ENCODE measurements at regions not wholly inside any gene's neighbourhood (a gene's known extent, or its start where the extent isn't known, plus 50 kb on each side); places are given as distances from the start of the nearest gene placed in this dataset.

DNA sequence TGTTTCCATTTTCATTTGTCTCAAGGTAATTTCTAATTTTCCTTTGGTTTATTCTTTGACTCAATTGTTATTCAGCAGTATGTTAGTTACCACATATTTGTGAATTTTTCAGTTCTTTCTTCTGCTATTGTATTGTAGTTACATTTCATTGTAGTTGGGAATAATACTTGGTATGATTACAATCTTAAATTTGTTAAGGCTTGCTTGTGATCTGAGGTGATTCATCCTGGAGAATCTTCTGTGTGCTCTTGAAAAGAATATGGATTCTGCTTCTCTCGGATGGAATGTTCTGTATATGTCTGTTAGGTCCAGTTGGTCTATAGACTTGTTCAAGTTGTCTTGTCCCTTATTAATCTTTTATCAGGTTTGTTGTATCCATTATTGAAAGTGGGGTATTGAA, 63.4 kb upstream of the VEPH1 start:
- DNase-seq = no peak
- no peak for ATAC-seq
- no peak overlapping the region for H3K4me3 ChIP-seq
- WGBS, 2 donors = 87 to 89% methylated on average over 1 of the region's 1 CpG
- no peaks in the 10 kb centered on the region for H3K27me3 ChIP-seq
- TF ChIP-seq, protein P1, sequence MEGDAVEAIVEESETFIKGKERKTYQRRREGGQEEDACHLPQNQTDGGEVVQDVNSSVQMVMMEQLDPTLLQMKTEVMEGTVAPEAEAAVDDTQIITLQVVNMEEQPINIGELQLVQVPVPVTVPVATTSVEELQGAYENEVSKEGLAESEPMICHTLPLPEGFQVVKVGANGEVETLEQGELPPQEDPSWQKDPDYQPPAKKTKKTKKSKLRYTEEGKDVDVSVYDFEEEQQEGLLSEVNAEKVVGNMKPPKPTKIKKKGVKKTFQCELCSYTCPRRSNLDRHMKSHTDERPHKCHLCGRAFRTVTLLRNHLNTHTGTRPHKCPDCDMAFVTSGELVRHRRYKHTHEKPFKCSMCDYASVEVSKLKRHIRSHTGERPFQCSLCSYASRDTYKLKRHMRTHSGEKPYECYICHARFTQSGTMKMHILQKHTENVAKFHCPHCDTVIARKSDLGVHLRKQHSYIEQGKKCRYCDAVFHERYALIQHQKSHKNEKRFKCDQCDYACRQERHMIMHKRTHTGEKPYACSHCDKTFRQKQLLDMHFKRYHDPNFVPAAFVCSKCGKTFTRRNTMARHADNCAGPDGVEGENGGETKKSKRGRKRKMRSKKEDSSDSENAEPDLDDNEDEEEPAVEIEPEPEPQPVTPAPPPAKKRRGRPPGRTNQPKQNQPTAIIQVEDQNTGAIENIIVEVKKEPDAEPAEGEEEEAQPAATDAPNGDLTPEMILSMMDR (IDR thresholded peaks at IDR 0.05) = no peak
- no peak overlapping the region for H3K27ac ChIP-seq
- intact Hi-C loops (cut with DNase I) = no loop called here
- peaks cover 0 to 6% (median 0%) of the 10 kb centered on the region in 11 donors for H3K9me3 ChIP-seq
- H3K4me1 ChIP-seq = no peaks in the 10 kb centered on the region
- no peaks in the 10 kb centered on the region for H3K36me3 ChIP-seq

DNA sequence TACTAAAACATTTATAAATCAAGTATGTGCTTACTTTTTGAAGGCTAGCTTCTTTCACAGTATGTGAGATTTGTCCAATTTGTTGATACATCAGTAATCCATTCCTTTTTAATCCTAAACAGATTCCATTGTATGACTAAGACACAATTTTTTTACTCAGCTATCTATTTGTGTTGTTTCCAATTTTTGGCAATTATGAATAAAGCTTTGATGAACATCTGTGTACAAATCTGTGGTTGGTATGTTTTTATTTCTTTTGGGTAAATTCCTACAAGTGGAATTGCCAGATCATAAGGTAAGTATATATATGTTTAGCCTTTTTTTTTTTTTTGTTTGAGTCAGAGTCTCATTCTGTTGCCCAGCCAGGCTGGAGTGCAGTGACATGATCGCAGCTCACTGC, 56.2 kb upstream of the VEPH1 start:
- DNase-seq = no peak
- intact Hi-C loops (cut with DNase I) = no loop called here
- whole genome bisulfite sequencing, 2 donors = 85 to 100% methylated on average over 1 of the region's 1 CpG
- H3K27me3 ChIP-seq = no peaks in the 10 kb centered on the region
- no peak overlapping the region for H3K4me3 ChIP-seq
- no peaks in the 10 kb centered on the region for H3K4me1 ChIP-seq
- no peaks in the 10 kb centered on the region for H3K36me3 ChIP-seq
- no peak for ATAC-seq
- no peak overlapping the region for H3K27ac ChIP-seq
- H3K9me3 ChIP-seq = peaks cover 0 to 13% (median 0%) of the 10 kb centered on the region in 11 donors
- TF ChIP-seq, protein P1 (IDR thresholded peaks at IDR 0.05) = no peak

Data from heart right ventricle (tissue), 16 donors.